Superior temporal gyrus (tissue), 1 donor: ENCODE measurements at regions not wholly inside any gene's neighbourhood (a gene's known extent, or its start where the extent isn't known, plus 50 kb on each side); places are given as distances from the start of the nearest gene placed in this dataset.
"Not testable (repeated sequence)": the region's sequence is repeated elsewhere in the genome, so short reads cannot be mapped to it uniquely, and the experiment has no call there.

ENCODE experiments used
- DNase-seq: peaks from one replicate; pipeline ENCODE4 v3.0.0-alpha.2; 2016; ENCODE audit errors: extremely low spot score

- no peak for DNase-seq
Measured at GRCh38 chr11:29163231-29163630, 853.6 kb downstream of the KCNA4 start.

- no peak for DNase-seq
Measured at GRCh38 chr11:29162491-29162890, 854.3 kb downstream of the KCNA4 start.

GRCh38 chr11:29161191-29161590 is 855.6 kb downstream of the KCNA4 start:
- no peak for DNase-seq

- DNase-seq, result peak; percentile 57
Measured at GRCh38 chr11:29159552-29160465, 857.0 kb downstream of the KCNA4 start.

- no peak for DNase-seq
Measured at GRCh38 chr11:29153078-29153477, 863.8 kb downstream of the KCNA4 start.

- not testable (repeated sequence) for DNase-seq
Measured at GRCh38 chr11:29142573-29142972, 874.3 kb downstream of the KCNA4 start.

- DNase-seq, result no peak
Measured at GRCh38 chr11:29135504-29135903, 881.3 kb downstream of the KCNA4 start.

- DNase-seq, result no peak
Measured at GRCh38 chr11:29131055-29131454, 885.8 kb downstream of the KCNA4 start.

- DNase-seq, result no peak
Measured at GRCh38 chr11:29129844-29130243, 887.0 kb downstream of the KCNA4 start.

- DNase-seq, result no peak
Measured at GRCh38 chr11:29127461-29127860, 889.4 kb downstream of the KCNA4 start.

GRCh38 chr11:29125606-29126005 is 891.2 kb downstream of the KCNA4 start:
- no peak for DNase-seq

- no peak for DNase-seq
Measured at GRCh38 chr11:29124470-29124869, 892.4 kb downstream of the KCNA4 start.

- no peak for DNase-seq
Measured at GRCh38 chr11:29119707-29120618, 896.9 kb downstream of the KCNA4 start.

- DNase-seq, result no peak
Measured at GRCh38 chr11:29119116-29119515, 897.7 kb downstream of the KCNA4 start.

GRCh38 chr11:29100967-29101366 is 915.9 kb downstream of the KCNA4 start:
- DNase-seq, result no peak

GRCh38 chr11:29095821-29096220 is 921.0 kb downstream of the KCNA4 start:
- no peak for DNase-seq

- no peak for DNase-seq
Measured at GRCh38 chr11:29093416-29094120, 923.3 kb downstream of the KCNA4 start.

- DNase-seq, result no peak
Measured at GRCh38 chr11:29087200-29087812, 929.5 kb downstream of the KCNA4 start.

GRCh38 chr11:29075726-29076125 is 941.1 kb downstream of the KCNA4 start:
- no peak for DNase-seq

- DNase-seq, result no peak
Measured at GRCh38 chr11:29063630-29064361, 953.0 kb downstream of the KCNA4 start.

GRCh38 chr11:29061452-29061851 is 953.3 kb downstream of the METTL15 start:
- no peak for DNase-seq
